ENCODE measurements at regions not wholly inside any gene's neighbourhood (a gene's known extent, or its start where the extent isn't known, plus 50 kb on each side); places are given as distances from the start of the nearest gene placed in this dataset.
A peak's percentile ranks its signal among the peaks of the same experiment; 100 is the strongest.

DNA sequence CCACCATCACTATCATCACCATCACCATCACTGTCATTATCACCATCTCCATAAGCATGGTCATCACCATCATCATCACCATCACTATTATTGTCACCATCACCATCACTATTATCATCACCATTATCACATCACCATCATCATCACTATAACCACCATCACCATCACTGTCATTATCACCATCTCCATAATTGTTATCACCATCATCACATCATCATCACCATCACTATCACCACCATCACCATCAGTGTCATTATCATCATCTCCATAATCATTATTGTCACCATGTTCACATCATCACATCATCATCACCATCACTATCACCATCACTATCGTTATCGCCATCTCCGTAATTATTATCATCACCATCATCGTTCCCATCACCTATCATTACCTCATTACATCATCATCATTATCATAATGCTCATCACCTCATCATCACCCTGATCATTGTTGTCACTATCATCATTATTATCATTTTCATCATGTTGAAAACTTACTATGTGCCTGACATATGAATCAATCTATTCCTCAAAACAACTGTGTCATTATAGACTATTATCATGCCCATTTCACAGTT is 280.3 kb upstream of the HS6ST1 start:
- BruUV-seq (replicated peaks): no TSS peak
- Mint-ChIP-seq H3K27me3 (ENCODE audit: insufficient read depth, unreplicated experiment) (no peaks in the 10 kb centered on the region), H3K4me3 (ENCODE audit: unreplicated experiment) (no peak overlapping the region), H3K4me1 (ENCODE audit: low read depth, unreplicated experiment) (no peaks in the 10 kb centered on the region), H3K27ac (ENCODE audit: unreplicated experiment) (no peak overlapping the region), H3K36me3 (ENCODE audit: insufficient read depth, unreplicated experiment) (no peaks in the 10 kb centered on the region), H3K9me3 (ENCODE audit: unreplicated experiment) (no peaks in the 10 kb centered on the region)
- Histone ChIP-seq H3K36me3 (ENCODE audit: control insufficient read depth, insufficient read depth, low read length) (no peaks in the 10 kb centered on the region), H3K4me3 (ENCODE audit: low read depth, low read length) (no peak overlapping the region), H3K9me3 (no peaks in the 10 kb centered on the region), H3K4me1 (peaks cover 6% of the 10 kb centered on the region; the same call in 1 of the 2 replicates), H3K27me3 (replicated peaks; ENCODE audit: control insufficient read depth, insufficient read depth, low read length) (no peaks in the 10 kb centered on the region)
- intact Hi-C loops (cut with micrococcal nuclease; ENCODE audit: unreplicated experiment): no loop called here
- no peak for DNase-seq
- TF ChIP-seq, protein P1, sequence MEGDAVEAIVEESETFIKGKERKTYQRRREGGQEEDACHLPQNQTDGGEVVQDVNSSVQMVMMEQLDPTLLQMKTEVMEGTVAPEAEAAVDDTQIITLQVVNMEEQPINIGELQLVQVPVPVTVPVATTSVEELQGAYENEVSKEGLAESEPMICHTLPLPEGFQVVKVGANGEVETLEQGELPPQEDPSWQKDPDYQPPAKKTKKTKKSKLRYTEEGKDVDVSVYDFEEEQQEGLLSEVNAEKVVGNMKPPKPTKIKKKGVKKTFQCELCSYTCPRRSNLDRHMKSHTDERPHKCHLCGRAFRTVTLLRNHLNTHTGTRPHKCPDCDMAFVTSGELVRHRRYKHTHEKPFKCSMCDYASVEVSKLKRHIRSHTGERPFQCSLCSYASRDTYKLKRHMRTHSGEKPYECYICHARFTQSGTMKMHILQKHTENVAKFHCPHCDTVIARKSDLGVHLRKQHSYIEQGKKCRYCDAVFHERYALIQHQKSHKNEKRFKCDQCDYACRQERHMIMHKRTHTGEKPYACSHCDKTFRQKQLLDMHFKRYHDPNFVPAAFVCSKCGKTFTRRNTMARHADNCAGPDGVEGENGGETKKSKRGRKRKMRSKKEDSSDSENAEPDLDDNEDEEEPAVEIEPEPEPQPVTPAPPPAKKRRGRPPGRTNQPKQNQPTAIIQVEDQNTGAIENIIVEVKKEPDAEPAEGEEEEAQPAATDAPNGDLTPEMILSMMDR (IDR thresholded peaks at IDR 0.05; ENCODE audit: insufficient read depth in 1 of 2, low read depth in 1 of 2, low read length in 1 of 2, severe bottlenecking in 1 of 2, unreplicated experiment in 1 of 2): no peak
- POLR2A ChIA-PET: no interaction called here
- CTCF ChIA-PET: no interaction called here

DNA sequence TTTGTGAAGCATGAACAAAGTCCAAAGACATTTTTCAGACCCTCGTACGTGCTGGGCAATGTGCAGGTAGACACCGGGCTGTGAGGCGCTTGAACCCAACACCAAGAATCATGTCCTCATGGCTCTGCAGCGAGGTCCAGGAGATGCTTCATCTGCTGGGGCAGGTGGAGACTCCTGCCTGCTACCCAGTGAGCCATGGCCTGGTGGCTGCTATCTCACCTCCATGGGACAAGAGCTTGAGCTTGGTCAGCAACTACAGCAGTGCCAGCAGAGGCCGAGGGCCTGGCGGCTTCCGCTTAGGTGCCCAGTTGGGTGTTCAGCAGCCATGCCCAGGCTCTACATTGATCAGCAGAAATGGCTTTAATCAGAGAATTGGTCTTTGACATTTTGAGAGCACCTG is 281.0 kb upstream of the HS6ST1 start:
- Histone ChIP-seq H3K4me3 (ENCODE audit: low read depth, low read length) (no peak overlapping the region), H3K4me1 (no peaks in the 10 kb centered on the region), H3K27me3 (replicated peaks; ENCODE audit: control insufficient read depth, insufficient read depth, low read length) (no peaks in the 10 kb centered on the region), H3K9me3 (no peaks in the 10 kb centered on the region), H3K36me3 (ENCODE audit: control insufficient read depth, insufficient read depth, low read length) (no peaks in the 10 kb centered on the region)
- Mint-ChIP-seq H3K9me3 (ENCODE audit: unreplicated experiment) (no peaks in the 10 kb centered on the region), H3K4me3 (ENCODE audit: unreplicated experiment) (no peak overlapping the region), H3K36me3 (ENCODE audit: insufficient read depth, unreplicated experiment) (no peaks in the 10 kb centered on the region), H3K27ac (ENCODE audit: unreplicated experiment) (no peak overlapping the region), H3K4me1 (ENCODE audit: low read depth, unreplicated experiment) (no peaks in the 10 kb centered on the region), H3K27me3 (ENCODE audit: insufficient read depth, unreplicated experiment) (no peaks in the 10 kb centered on the region)
- intact Hi-C loops (cut with micrococcal nuclease; ENCODE audit: unreplicated experiment): no loop called here
- CTCF ChIA-PET: no interaction called here
- TF ChIP-seq, protein P1 (IDR thresholded peaks at IDR 0.05; ENCODE audit: insufficient read depth in 1 of 2, low read depth in 1 of 2, low read length in 1 of 2, severe bottlenecking in 1 of 2, unreplicated experiment in 1 of 2): no peak
- BruUV-seq (replicated peaks): no TSS peak
- peak in 1 of 2 experiments; percentile 16 for DNase-seq
- POLR2A ChIA-PET: no interaction called here

DNA sequence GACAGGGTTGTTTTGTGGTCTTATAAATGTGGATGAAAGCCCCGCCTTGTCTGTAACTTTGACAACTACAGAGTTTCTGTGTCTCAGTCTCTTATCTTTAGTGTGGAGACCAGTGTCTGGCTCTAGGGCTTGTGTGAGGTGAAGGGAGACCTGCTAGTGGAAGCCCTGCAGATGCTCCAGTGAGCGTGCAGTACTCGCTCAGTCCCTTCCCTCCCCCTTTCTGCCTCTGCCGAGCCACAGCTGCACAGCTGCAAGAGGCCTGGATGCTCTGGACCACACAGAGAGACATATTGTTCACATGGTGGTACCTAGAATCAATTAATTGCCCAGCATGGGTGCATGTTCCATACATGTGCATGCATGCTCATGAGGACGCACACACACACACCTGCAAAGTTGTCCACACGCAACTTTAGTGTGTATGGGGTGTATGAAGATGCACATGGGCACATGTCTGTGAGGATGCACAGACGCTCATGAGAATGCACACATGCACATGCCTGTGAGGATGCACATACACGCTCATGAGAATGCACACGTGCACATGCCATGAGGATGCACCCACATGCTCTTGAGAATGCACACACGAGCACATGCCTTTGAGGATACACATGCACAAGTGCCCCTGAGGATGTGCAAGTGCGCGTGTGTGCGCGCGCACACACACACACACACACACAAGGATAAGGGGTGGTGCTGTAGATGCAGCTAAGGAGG is 282.1 kb upstream of the HS6ST1 start:
- BruUV-seq (replicated peaks): no TSS peak
- H3K27me3 ChIP-seq (replicated peaks; ENCODE audit: control insufficient read depth, insufficient read depth, low read length): no peaks in the 10 kb centered on the region
- no peaks in the 10 kb centered on the region for H3K36me3 ChIP-seq (ENCODE audit: control insufficient read depth, insufficient read depth, low read length)
- H3K4me3 ChIP-seq (ENCODE audit: low read depth, low read length): no peak overlapping the region
- no peaks in the 10 kb centered on the region for H3K4me1 ChIP-seq
- Mint-ChIP-seq H3K9me3 (ENCODE audit: unreplicated experiment) (no peaks in the 10 kb centered on the region), H3K4me3 (ENCODE audit: unreplicated experiment) (no peak overlapping the region), H3K27me3 (ENCODE audit: insufficient read depth, unreplicated experiment) (no peaks in the 10 kb centered on the region), H3K36me3 (ENCODE audit: insufficient read depth, unreplicated experiment) (no peaks in the 10 kb centered on the region), H3K27ac (ENCODE audit: unreplicated experiment) (no peak overlapping the region), H3K4me1 (ENCODE audit: low read depth, unreplicated experiment) (no peaks in the 10 kb centered on the region)
- ChIA-PET POLR2A (no interaction called here), CTCF (no interaction called here)
- H3K9me3 ChIP-seq: no peaks in the 10 kb centered on the region
- intact Hi-C loops (cut with micrococcal nuclease; ENCODE audit: unreplicated experiment): no loop called here
- TF ChIP-seq, protein P1 (IDR thresholded peaks at IDR 0.05; ENCODE audit: insufficient read depth in 1 of 2, low read depth in 1 of 2, low read length in 1 of 2, severe bottlenecking in 1 of 2, unreplicated experiment in 1 of 2): no peak
- peak in 1 of 2 experiments; percentile 25 for DNase-seq

All from Caco-2 (cell line).